HG02623 (cell line): ENCODE measurements at regions not wholly inside any gene's neighbourhood (a gene's known extent, or its start where the extent isn't known, plus 50 kb on each side); places are given as distances from the start of the nearest gene placed in this dataset.

Experiments
- ATAC-seq: cut with Tn5 transposase; IDR thresholded peaks from one replicate; pipeline ENCODE4 v1.9.1; 2021; ENCODE audit warnings: moderate library complexity; ENCODE audit not compliant: unreplicated experiment

DNA sequence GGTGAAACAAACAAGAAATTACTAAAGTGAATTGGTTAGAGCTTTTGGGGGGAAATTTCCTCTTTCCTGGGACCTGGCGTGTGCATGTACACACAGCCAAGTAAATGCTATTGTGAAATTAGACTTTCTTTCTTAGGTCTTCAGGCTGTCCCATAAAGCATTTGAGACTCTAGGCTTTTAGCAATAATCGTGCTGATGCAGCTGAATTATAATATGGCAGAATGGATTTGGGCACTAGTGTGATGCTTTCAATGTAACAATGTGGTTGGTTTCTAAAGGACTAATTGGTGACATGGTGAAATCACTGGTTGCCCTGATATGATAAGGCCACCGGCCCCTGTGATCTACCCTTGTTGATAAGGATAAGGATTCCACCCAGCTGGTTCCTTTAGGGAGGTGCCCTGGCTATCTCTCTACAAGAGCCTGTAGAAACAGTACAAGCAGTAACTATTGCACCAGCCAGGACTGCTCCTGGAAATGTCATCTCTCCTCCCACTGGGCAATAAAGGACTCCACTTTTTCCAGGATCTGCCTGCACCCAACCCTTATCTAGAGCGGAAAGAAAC is 164.1 kb downstream of the TFAP2A start:
- no peak for ATAC-seq

DNA sequence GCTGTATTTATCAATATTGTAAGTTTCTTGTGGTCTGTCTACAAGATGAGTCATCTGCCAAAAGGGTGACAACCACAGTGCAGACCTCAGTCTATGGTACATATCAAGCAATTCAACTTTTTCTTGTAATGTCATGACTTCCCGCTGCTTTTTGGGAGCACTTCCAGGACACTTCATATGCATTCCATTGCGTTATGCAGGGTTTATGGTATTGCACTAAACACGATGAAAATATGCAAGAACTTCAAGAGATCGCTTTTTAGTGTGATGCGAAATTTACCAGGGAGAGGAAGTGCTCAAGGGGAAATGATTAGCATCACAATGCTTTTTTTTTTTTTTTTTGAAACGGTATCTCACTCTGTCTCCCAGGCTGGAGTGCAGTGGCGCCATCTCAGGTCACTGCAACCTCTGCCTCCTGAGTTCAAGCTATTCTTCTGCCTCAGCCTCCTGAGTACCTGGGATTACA is 166.5 kb downstream of the TFAP2A start:
- no peak for ATAC-seq

DNA sequence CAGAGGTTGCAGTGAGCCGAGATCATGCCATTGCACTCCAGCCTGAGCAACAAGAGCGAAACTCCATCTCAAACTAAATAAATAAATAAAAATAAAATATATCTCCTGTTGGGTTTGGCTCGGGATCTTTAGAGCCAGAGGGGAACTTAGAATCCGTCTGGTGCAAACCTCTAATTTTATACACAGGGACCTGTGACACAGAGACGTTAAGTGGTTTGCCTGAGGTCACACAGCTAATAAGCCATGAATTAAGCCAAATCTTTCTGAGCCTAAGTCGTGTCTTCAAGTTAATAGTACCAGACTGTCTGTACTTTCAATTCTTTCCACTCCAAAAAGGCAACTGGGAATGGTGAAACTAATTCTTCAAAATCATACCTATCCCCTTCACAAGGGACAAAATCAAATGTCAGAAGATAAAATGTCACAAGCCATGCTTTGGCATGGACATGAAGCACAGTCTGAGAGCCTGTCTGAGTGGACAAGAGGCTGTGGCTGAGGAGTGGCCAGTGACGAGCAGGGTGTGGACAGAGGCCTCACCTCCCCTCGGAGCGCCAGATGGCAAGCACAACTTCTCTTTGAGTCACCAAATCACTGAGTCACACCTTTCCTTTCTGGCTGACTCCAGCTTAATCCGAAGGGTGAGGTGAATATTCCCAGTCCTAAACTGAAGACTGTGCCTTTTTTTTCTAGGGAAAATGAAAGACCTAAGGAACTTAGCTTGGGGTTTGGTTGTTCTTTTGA is 177.4 kb downstream of the TFAP2A start:
- no peak for ATAC-seq

DNA sequence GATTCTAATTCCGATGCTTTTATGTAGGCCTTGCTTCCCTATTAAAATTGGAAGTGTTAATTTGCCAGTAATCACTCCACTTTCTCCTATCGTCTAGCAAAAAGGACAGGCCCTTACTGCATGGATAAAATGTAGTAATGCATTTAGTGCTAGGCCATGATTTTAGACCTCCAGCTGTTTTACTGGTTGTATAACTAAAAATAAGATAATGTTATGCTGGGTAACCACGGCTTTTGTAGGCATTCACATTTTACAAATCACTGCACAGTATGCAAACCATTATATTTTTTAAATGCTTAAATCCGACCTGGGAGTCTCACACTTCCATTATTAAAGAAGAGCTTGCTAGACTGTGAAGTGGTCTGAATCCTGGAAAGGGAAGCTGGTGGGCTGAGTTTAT is 179.5 kb downstream of the TFAP2A start:
- ATAC-seq: no peak

DNA sequence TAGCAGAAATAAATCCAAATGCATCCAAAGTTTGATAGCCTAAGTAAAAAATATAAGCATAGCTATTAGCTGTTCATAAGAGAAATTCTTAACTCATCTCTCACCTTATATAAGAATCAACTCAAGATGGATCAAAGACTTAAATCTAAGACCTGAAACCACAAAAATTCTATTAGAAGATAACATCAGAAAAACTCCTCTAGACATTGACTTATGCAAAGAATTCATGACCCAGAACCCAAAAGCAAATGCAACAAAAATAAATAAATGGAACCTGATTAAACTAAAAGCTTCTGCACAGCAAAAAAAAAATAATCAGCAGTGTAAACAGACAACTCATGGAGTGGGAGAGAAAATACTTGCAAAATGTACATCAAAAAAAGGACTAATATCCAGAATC is 184.3 kb downstream of the TFAP2A start:
- no peak for ATAC-seq

DNA sequence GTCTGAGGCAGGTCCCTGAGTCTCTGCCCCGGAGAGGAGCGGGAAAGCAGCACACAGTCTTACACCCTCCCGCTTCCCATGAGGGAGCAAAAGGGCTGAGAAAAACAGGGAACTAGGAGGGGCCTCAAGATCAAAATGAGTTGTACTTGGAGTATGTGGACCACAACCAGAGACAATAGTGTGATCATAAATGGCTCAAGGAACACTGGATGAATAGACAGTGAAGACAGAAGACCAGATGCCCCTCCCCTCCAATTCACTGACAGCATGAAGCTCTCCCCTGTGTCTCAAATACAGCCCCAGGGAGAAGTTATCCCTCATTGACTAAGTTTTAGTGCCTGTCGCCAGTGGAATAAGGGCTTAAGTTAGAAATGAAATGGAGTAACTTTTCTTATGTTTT is 191.0 kb downstream of the TFAP2A start:
- ATAC-seq: no peak

DNA sequence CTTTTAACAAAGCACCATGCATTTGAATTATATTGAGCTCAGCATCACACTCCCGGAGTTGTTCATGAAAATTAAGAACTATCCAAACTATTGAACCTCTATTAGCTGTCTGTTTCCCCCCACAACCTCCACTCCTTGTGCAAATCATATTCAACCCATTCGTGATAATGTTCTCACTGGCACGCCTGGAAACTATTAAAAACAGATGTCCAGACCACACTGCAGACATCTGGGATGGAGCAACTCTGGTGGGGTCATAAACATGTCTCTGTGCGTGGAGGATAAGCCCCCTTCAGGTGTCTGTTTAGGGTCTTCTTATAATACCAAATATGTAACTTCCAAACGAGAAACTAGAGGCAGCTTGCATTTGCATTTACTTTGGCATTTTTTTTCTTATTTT is 193.7 kb downstream of the TFAP2A start:
- no peak for ATAC-seq

DNA sequence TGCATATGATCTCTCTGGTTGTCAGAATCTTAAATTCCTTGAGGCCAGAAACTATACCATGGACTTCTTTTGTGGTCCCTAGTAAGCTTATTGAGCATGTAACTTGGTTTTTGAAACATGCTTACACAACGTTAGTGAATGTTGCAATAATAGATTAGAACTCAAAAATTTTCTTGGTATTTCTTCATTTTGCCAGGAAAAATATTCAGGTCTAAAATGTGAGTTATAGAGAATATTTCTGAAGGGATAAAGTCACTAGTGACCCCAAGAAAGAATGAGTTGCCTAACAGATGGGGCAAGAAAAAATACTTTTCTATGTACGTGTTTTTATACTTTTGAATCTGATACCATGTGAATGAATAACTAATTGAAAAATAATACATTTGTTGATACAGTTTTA is 195.4 kb downstream of the TFAP2A start:
- ATAC-seq: no peak

DNA sequence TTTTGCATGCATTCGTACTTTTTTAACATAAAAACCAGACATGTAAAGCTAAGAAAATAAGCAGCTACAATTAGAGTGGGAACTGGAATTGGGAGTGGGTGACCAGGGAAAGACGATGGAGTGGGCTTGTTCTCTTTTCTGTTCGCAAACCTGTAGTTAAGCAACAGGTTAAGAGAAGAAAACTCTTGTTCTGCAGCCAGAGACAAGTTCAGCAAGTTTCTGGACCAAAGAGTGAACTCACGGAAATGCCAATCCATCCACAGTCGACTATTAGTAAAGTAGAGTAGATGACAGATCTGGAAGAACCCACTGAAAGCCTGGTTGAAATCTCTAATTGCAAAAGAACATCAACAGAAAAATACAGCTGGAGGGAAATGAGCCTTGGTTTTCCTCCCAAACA is 197.8 kb downstream of the TFAP2A start:
- no peak for ATAC-seq

DNA sequence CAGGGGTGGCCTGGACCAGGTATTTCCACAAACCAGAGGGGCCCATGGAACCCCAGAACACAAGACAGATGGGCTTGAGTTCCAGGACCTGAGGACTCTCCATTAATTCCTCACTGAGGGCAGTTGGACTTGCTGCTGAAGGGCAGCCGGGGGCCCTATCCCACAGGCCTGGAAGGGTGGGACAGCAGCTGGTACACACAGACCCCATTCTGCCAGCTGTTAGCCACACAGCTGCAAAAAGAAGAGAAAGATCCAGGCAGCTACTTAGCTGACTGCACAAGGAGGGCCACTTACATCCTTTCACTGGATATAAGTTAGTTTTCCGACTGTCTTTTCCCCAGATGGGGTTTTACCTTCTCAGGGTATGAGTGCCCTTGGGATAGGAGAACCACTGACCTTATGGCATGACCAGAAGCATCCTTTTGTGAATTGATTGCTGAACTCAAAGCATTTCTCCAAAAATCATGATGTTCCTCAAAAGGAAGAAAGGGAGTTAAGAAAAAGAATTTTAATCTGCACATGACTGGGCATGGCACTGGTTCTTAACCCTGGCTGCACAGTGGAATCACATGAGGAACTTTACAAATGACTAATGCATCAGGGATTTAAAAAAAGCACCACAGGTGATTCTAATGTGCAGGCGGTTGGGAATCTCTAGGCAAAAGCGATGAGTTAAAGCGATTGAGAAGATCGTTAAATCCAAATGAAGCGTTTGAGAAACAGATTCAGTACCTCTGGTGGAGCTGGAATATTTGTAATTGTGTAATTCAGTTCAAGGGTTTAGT is 199.4 kb downstream of the TFAP2A start:
- ATAC-seq: no peak

DNA sequence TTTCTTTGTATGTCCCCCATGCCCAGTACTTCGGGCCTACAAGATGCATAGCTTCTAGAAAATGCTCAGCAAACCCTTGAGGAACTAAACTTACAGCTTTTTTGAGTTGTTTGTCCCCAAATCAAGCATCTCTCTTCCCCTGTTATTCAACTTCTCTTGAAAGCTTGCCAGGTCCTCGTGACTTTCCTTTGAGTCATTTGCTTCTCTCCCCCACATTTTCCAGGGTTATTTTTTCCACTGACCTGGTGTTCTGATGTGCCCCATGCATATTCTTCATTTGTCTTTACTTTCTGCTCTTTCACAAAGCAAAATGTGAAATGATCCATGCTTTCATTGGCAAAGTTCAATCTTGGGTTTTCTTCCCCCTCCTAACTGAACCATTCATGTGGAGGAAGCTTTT is 204.8 kb downstream of the TFAP2A start:
- ATAC-seq: no peak

DNA sequence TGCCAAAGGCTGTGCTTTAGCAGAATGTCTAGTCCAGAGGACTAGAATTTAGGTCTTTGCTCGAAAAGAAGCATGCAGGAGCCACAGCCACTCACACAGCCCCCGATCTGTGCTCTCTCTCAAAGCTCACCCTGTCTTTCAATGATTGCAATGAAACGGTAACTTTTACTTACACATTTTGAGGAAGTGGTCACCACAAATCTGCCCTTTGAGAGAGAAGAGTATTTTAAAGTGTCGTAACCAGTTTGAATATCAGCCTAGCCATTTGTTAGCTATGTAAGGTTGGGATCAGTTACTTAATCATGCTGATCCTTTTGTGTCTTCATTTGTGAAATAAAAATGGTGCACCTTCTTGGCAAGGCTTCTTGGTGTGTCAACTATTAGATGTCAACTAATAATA is 209.0 kb downstream of the TFAP2A start:
- ATAC-seq: no peak

DNA sequence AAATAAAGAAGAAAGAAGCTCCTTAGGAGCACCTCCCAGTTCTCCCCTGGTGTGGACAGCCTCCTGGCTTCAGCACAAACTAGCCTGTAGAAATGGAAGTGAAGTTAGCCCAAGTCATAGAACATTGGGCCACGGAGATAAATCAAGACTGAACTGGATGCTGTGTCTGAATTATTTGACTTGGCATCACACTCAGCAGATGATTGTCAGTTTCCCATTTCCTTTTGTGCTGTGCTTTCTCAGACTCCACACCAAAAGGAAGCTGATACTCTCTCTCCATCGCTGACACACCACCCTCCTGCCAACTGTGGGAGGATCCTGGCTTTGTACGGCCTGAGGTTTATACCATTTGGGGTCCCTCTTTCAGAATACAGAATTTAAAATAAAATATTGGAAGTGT is 209.8 kb downstream of the TFAP2A start:
- ATAC-seq: no peak

DNA sequence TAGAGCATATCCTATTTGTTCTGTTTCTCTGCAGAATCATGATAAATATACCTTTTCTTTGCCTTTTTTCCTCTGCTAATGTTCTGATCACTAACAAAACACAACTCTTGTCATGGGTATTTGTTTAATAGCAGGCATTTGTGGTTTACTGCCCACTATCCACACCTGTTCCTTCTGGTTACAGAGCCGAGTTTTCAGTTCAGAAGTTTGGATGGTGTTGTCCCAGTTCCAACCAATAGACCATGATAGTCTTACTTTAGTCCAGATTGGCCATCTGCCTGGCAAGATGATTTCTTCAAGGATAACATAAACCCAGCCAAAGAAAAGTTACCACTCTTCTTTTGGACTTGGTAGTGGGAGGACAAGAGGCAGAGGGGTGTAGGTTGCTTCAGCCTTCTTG is 211.2 kb downstream of the TFAP2A start:
- no peak for ATAC-seq

DNA sequence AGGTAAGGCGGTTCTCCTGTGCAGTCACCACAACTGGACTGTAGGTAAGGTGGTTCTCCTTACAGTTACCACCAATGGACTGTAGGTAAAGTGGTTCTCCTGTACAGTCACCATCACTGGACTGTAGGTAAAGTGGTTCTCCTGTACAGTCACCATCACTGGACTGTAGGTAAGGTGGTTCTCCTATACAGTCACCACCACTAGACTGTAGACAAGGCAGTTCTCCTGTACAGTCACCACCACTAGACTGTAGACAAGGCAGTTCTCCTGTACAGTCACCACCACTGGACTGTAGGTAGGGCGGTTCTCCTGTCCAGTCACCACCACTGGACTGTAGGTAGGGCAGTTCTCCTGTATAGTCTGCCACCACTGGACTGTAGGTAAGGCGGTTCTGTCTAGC is 212.3 kb downstream of the TFAP2A start:
- ATAC-seq: no peak

DNA sequence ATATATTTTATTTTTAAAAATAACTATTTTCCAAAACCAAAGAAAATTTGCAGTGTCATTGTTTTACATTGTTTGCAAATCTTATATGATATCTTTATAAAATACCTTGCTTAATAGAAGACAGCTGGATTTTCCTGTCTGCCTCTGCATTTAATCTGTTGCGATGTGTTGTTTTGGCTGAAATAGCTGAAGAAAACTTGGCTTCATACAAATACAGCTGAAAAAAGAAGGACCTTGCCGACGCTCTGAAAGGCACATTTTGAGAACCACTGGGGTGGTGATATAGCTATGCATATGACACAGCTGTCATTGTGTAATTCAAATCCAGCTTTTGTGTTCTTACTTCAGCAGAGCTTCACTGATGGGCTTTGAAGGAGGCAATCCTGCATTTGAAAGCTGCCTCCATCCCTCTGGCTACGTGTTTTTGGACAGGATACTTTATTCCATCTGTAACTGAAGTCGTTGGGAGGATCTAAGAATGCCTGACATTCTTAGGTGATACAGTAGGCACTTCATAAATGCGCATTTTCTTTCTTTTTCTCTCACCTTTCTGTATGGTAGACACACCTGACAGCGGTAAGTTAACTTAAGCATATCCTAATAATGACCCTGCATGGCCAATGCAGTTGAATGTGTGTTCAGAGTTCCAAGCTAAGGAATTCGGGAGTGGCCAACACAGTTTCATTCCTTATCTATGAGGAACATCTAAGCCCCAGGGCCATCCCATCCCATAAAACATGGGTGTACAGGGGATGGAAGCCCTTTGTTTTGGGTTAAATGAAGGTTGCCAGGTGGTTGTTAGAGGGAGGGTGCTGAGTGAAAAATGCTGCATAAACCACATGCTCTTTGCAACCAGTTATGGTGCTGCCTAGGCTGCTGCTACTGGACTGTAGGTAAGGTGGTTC is 213.0 kb downstream of the TFAP2A start:
- ATAC-seq: no peak

DNA sequence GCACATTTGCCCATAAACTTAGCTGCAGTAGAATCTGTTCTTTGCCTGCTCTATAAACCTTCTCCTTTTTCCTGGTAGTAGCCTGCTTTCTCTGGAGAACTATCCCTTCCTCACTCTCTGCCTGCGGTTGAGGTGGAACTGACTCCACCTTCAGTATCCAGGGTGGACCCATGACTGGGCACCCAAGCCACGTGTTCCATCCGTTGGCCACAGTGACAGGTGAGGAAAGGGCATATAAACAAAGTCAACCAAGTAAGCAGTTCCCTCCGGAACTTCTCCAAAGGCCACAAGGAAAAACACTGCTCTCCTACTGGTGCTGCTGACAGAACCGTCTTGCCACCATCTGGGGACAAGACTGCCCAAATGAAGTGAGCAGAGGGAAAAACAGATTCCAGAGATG is 218.8 kb downstream of the TFAP2A start:
- ATAC-seq: no peak

DNA sequence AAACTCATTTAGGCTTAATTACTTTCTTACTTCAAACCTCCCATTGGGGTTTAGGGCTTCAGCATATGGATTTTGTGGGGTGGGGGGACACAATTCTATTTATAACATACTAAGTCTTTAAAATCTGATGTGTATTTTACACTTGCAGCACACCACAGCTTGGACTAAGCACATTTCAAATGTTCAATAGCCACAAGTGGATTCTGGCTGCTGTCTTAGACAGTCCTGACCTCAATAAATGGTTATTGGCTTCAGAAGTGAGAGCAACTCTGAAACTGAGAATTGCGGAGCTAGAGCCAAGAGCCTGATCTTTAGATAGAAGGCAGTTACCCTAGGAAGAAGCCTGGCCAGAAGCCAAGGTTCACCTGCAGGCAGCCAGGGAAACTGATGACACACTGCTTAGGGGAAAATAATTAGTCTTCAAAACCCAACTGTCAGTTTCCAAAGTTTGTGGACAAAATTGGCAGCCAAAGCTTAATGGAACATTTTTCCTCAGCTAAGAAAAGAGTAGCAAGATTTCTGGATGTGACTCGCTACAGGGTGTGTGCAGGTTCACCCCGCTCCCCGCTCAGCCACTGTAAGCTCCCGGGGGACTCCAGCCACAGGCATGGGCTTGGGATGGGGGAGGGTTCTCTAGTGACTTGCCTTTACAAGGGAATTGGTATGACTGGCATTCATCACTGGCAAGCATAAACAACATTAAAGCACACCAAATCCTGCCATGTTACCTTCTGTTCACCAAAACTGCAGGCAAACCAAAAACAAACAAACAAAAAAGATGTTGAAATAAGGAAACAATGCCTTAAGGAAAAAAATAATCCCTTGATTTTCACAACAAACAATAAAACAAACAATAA is 219.8 kb downstream of the TFAP2A start:
- no peak for ATAC-seq

DNA sequence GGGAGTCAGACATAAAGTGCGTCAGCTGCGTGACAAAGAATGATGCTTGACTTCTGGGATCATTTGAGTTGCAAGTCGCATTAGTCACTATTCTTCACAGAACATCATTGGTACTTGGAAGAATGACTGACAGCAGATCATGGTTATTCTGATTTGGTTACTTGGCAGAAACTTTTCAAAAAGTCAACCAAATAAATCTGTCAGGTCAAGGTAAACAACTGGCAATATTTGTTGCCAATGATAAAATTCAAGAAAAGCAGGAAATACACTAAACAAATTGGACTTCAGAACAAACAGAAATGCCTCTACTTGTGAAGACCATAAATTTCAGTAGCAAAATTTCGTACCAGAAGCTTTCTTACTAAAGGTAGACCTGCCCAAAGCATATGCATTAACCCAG is 221.6 kb downstream of the TFAP2A start:
- ATAC-seq: no peak

DNA sequence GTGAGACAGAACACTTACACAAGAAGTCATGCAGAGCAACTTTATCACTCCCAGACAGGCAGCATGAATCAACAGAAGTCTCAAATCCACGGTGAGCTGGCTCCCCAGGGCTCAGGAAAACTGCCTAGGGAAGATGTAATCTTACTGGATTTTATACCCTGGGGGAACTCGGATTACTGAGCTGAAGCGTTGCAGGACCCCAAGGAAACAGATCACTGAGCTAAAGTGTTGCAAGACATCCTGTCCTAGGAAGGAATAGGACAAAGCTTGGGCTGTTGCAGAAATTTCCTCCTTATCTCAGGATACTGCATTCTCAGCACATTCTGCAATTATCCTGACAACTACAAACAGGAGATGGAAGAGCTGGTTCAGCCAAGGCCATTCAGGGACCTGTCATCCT is 224.8 kb downstream of the TFAP2A start:
- ATAC-seq: no peak
